Embryonic facial prominence (tissue), 1 donor: ENCODE measurements at regions not wholly inside any gene's neighbourhood (a gene's known extent, or its start where the extent isn't known, plus 50 kb on each side); places are given as distances from the start of the nearest gene placed in this dataset.

ENCODE experiments used
- DNase-seq: peaks from one replicate; pipeline ENCODE4 v3.0.0-alpha.2; 2016; ENCODE audit errors: extremely low spot score

GRCh38 chr9:135252980-135253304, 165.5 kb downstream of the OLFM1 start:
- no peak for DNase-seq

GRCh38 chr9:135253305-135254004, 166.0 kb downstream of the OLFM1 start:
- DNase-seq = no peak

- no peak for DNase-seq
Measured at GRCh38 chr9:135254176-135255032, 166.9 kb downstream of the OLFM1 start.

- no peak for DNase-seq
Measured at GRCh38 chr9:135255033-135255840, 167.8 kb downstream of the OLFM1 start.

GRCh38 chr9:135255841-135256580, 168.5 kb downstream of the OLFM1 start:
- DNase-seq = no peak

GRCh38 chr9:135256581-135257354, 169.3 kb downstream of the OLFM1 start:
- no peak for DNase-seq

- no peak for DNase-seq
Measured at GRCh38 chr9:135258461-135258860, 171.0 kb downstream of the OLFM1 start.

- DNase-seq = no peak
Measured at GRCh38 chr9:135259273-135259672, 171.8 kb downstream of the OLFM1 start.

- no peak for DNase-seq
Measured at GRCh38 chr9:135260221-135261180, 173.0 kb downstream of the OLFM1 start.

GRCh38 chr9:135262248-135262647, 174.8 kb downstream of the OLFM1 start:
- no peak for DNase-seq

- DNase-seq = no peak
Measured at GRCh38 chr9:135263511-135263910, 176.0 kb downstream of the OLFM1 start.

GRCh38 chr9:135265931-135266330, 178.5 kb downstream of the OLFM1 start:
- DNase-seq = no peak

- no peak for DNase-seq
Measured at GRCh38 chr9:135267191-135267809, 179.8 kb downstream of the OLFM1 start.

GRCh38 chr9:135268031-135268430, 180.6 kb downstream of the OLFM1 start:
- DNase-seq = no peak

- DNase-seq = no peak
Measured at GRCh38 chr9:135268981-135269380, 181.5 kb downstream of the OLFM1 start.

GRCh38 chr9:135269912-135270830, 182.7 kb downstream of the OLFM1 start:
- no peak for DNase-seq

- DNase-seq = no peak
Measured at GRCh38 chr9:135271425-135271824, 184.0 kb downstream of the OLFM1 start.

- DNase-seq = no peak
Measured at GRCh38 chr9:135272608-135273007, 185.1 kb downstream of the OLFM1 start.
